CD14-positive monocyte (primary cell): ENCODE measurements at regions not wholly inside any gene's neighbourhood (a gene's known extent, or its start where the extent isn't known, plus 50 kb on each side); places are given as distances from the start of the nearest gene placed in this dataset.

ENCODE experiments used
- DNase-seq, 3 donors: peaks; one replicate each; pipeline ENCODE4 v3.0.0-alpha.2; 2011 to 2022
- H2AFZ ChIP-seq: 2 replicates; pipeline ENCODE4 v1.6.0; 2012; ENCODE audit warnings: mild to moderate bottlenecking, low read depth, low read length, inconsistent platforms; ENCODE audit not compliant: insufficient read depth, poor library complexity, severe bottlenecking
- H3K27ac ChIP-seq, 2 donors: 1 replicate in 1 of 2; 2 replicates in 1 of 2; pipeline ENCODE4 v1.5.1; 2012 to 2013; ENCODE audit warnings: low read length in 2 of 2, control low read depth in 1 of 2, inconsistent platforms in 1 of 2, low read depth in 1 of 2, mild to moderate bottlenecking in 1 of 2
- H3K27me3 ChIP-seq, 2 donors: one replicate each; pipeline versions ENCODE4 v1.6.0 to v1.6.1; 2011 to 2013; ENCODE audit warnings: low read length in 2 of 2; ENCODE audit not compliant: control insufficient read depth in 2 of 2, insufficient read depth in 2 of 2
- H3K36me3 ChIP-seq, 2 donors: replicated peaks in 1 of 2; 1 replicate in 1 of 2; 2 replicates in 1 of 2; pipeline versions ENCODE4 v1.5.1 to v1.6.1; 2012 to 2013; ENCODE audit warnings: low read length in 2 of 2, control low read depth in 1 of 2, inconsistent platforms in 1 of 2, mild to moderate bottlenecking in 1 of 2; ENCODE audit not compliant: insufficient read depth in 2 of 2, control insufficient read depth in 1 of 2
- H3K4me1 ChIP-seq, 2 donors: 1 replicate in 1 of 2; 2 replicates in 1 of 2; pipeline versions ENCODE4 v1.5.1 to v1.6.1; 2012 to 2013; ENCODE audit warnings: low read length in 2 of 2, control low read depth in 1 of 2, inconsistent platforms in 1 of 2, mild to moderate bottlenecking in 1 of 2, moderate library complexity in 1 of 2; ENCODE audit not compliant: insufficient read depth in 2 of 2, control insufficient read depth in 1 of 2
- H3K4me2 ChIP-seq: replicated peaks from 2 replicates; pipeline ENCODE3; 2012; ENCODE audit warnings: low read length, moderate library complexity, mild to moderate bottlenecking; ENCODE audit not compliant: poor library complexity, severe bottlenecking; ENCODE audit errors: extremely low read depth
- H3K4me3 ChIP-seq, 3 experiments: fragments of 200-600 bp in 1 of 3; sonication (generic) in 1 of 3; replicated peaks in 1 of 3; 1 replicate in 2 of 3; 2 replicates in 1 of 3; pipeline ENCODE4 v1.5.1; 2011 to 2013; ENCODE audit warnings: low read length in 3 of 3, mild to moderate bottlenecking in 3 of 3, control low read depth in 2 of 3, low read depth in 2 of 3, inconsistent platforms in 1 of 3, moderate library complexity in 1 of 3
- H3K79me2 ChIP-seq: 2 replicates; pipeline ENCODE4 v1.6.0; 2012; ENCODE audit warnings: mild to moderate bottlenecking, control low read depth, inconsistent platforms, low read length, moderate library complexity; ENCODE audit not compliant: insufficient read depth
- H3K9ac ChIP-seq: 2 replicates; pipeline ENCODE4 v1.6.0; 2017; ENCODE audit warnings: low read length, mild to moderate bottlenecking; ENCODE audit not compliant: insufficient read depth, poor library complexity, severe bottlenecking
- H3K9me3 ChIP-seq, 2 donors: replicated peaks in 1 of 2; 1 replicate in 1 of 2; 2 replicates in 1 of 2; pipeline versions ENCODE4 v1.5.1 to v1.6.1; 2012 to 2013; ENCODE audit warnings: low read length in 2 of 2, control low read depth in 1 of 2; ENCODE audit not compliant: control insufficient read depth in 1 of 2, insufficient read depth in 1 of 2
- H4K20me1 ChIP-seq: 2 replicates; pipeline ENCODE4 v1.6.0; 2012; ENCODE audit warnings: mild to moderate bottlenecking, low read length, control low read depth, moderate library complexity; ENCODE audit not compliant: insufficient read depth
- H3K27ac Mint-ChIP-seq, 7 donors: one replicate each; pipeline ENCODE4 v1.8.0; 2020; ENCODE audit warnings: mild to moderate bottlenecking in 7 of 7, mixed read lengths in 7 of 7, moderate library complexity in 6 of 7, inconsistent platforms in 2 of 7
- H3K27me3 Mint-ChIP-seq, 3 donors: one replicate each; pipeline ENCODE4 v1.8.0; 2021 to 2022; ENCODE audit warnings: low read depth in 3 of 3, mild to moderate bottlenecking in 3 of 3, mixed read lengths in 3 of 3, moderate library complexity in 3 of 3, inconsistent platforms in 1 of 3
- H3K36me3 Mint-ChIP-seq, 2 donors: one replicate each; pipeline ENCODE4 v1.8.0; 2020; ENCODE audit warnings: mixed read lengths in 2 of 2, inconsistent platforms in 1 of 2, mild to moderate bottlenecking in 1 of 2
- H3K4me1 Mint-ChIP-seq: one replicate; pipeline ENCODE4 v1.8.0; 2020; ENCODE audit warnings: mild to moderate bottlenecking, mixed read lengths
- H3K4me3 Mint-ChIP-seq, 2 donors: one replicate each; pipeline ENCODE4 v1.8.0; 2020; ENCODE audit warnings: mild to moderate bottlenecking in 2 of 2, mixed read lengths in 2 of 2, moderate library complexity in 1 of 2
- H3K9me3 Mint-ChIP-seq, 7 donors: one replicate each; pipeline ENCODE4 v1.8.0; 2020 to 2022; ENCODE audit warnings: mixed read lengths in 7 of 7, mild to moderate bottlenecking in 6 of 7, moderate library complexity in 6 of 7, inconsistent platforms in 2 of 7
- CTCF ChIP-seq: fragments of 200-600 bp; IDR thresholded peaks from one replicate; pipeline ENCODE4 v1.8.0; 2022; ENCODE audit warnings: antibody characterized with exemption, mild to moderate bottlenecking
- WGBS: methylation state at CpG from one replicate; pipeline ENCODE4 v1.1.5; 2013; ENCODE audit warnings: missing lambda C conversion rate; ENCODE audit not compliant: insufficient coverage; 5-methylcytosine and 5-hydroxymethylcytosine counted together
- intact Hi-C, 2 donors: fragments of 100-400 bp; cut with micrococcal nuclease; formaldehyde crosslinking; loops; one replicate each; pipeline versions ENCODE4 v1.15.0 to v1.15.1; 2023

- TF ChIP-seq CTCF: no peak
- peaks cover 7 to 17% (median 12%) of the 10 kb centered on the region in 7 donors for H3K9me3 Mint-ChIP-seq
- H3K36me3 ChIP-seq: no peaks in the 10 kb centered on the region
- intact Hi-C loops: no loop called here
- H3K4me1 Mint-ChIP-seq: no peaks in the 10 kb centered on the region
- no peak overlapping the region for H3K4me3 ChIP-seq
- WGBS: no CpG with 5 or more reads among the region's 4 CpGs
- H3K27ac Mint-ChIP-seq: no peak overlapping the region
- H3K27me3 ChIP-seq: no peaks in the 10 kb centered on the region
- no peak overlapping the region for H3K4me3 Mint-ChIP-seq
- DNase-seq: no peak
- no peaks in the 10 kb centered on the region for H3K4me1 ChIP-seq
- H3K79me2 ChIP-seq: no peaks in the 10 kb centered on the region
- no peak overlapping the region for H3K9ac ChIP-seq
- H3K9me3 ChIP-seq: peaks cover 0 to 8% of the 10 kb centered on the region in 2 donors
- no peak overlapping the region for H3K27ac ChIP-seq
- no peak overlapping the region for H3K4me2 ChIP-seq
- H3K36me3 Mint-ChIP-seq: no peaks in the 10 kb centered on the region
- no peak overlapping the region for H2AFZ ChIP-seq
- H3K27me3 Mint-ChIP-seq: no peaks in the 10 kb centered on the region
- H4K20me1 ChIP-seq: no peaks in the 10 kb centered on the region
Measured at GRCh38 chr11:60592601-60593000, 77.4 kb downstream of the MS4A13 start.

GRCh38 chr11:60594998-60595642 lies 79.9 kb downstream of the MS4A13 start:
- Histone ChIP-seq H3K79me2 (no peaks in the 10 kb centered on the region), H3K4me3 (no peak overlapping the region), H3K27ac (no peak overlapping the region), H2AFZ (no peak overlapping the region), H4K20me1 (no peaks in the 10 kb centered on the region), H3K4me2 (no peak overlapping the region), H3K36me3 (no peaks in the 10 kb centered on the region), H3K4me1 (no peaks in the 10 kb centered on the region), H3K9me3 (peaks cover 4 to 8% of the 10 kb centered on the region in 2 donors), H3K9ac (no peak overlapping the region), H3K27me3 (no peaks in the 10 kb centered on the region)
- DNase-seq: no peak
- Mint-ChIP-seq H3K4me3 (no peak overlapping the region), H3K9me3 (peaks cover 7 to 19% (median 17%) of the 10 kb centered on the region in 7 donors), H3K4me1 (no peaks in the 10 kb centered on the region), H3K36me3 (no peaks in the 10 kb centered on the region), H3K27ac (no peak overlapping the region), H3K27me3 (no peaks in the 10 kb centered on the region)
- intact Hi-C loops: no loop called here
- WGBS: 90% methylated on average over 2 of the region's 4 CpGs
- no peak for TF ChIP-seq CTCF
